Posterior vena cava (tissue), 2 donors: ENCODE measurements at regions not wholly inside any gene's neighbourhood (a gene's known extent, or its start where the extent isn't known, plus 50 kb on each side); places are given as distances from the start of the nearest gene placed in this dataset.
A peak's percentile ranks its signal among the peaks of the same experiment; 100 is the strongest.

Experiments
- DNase-seq: peaks from one replicate; pipeline ENCODE4 v3.0.0-alpha.2; 2020; ENCODE audit warnings: low spot score
- intact Hi-C, 2 donors: fragments of 100-400 bp; cut with DNase I; formaldehyde crosslinking; loops; one replicate each; pipeline versions ENCODE4 v1.14.1 to v1.14.2; 2022 to 2023
- donor health status: DM: yes; HTN: yes; CAD: no.
- donor health status: DM: yes; HTN: yes; CAD: no.

DNA sequence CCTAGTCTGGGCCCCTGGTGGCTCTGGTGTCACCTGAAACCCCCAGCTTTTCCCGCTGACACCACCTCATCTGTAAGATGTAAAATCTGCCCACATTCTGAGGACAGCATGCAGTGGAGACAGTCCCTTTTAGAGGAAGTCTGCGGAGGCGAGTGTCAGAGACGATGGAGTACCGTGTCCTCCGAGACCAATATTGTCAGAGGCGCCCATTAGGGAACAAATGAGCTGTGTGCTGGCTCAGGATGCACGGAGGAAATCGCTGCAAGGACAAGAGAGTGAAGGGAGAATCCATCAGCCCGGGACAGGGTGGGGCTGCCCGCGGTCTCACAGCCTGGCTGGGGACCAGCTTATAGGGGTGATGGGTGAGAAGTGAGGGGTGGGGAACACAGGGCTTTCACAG is 214.8 kb downstream of the MATN1 start:
- peak; percentile 26 for DNase-seq
- intact Hi-C loops, result no loop called here

DNA sequence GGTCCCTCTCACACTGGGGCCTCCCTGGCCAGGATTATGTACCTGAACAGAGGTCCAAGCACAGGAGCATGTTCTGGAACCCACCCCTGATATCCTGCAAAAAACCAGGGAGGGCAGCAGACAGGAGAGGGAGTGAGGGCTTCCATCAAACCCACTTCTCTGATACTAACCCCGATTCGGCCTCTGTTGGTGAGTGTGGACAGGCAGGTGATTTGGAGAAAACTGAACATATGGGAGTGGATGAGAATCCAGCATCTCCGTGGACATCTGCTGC is 215.3 kb downstream of the MATN1 start:
- DNase-seq, result no peak
- intact Hi-C loops, result no loop called here

- DNase-seq, result peak; percentile 54
- intact Hi-C loops, result no loop called here
Observed at GRCh38 chr1:30507401-30508174, 215.8 kb downstream of the MATN1 start.

GRCh38 chr1:30507016-30507312 is 216.4 kb downstream of the MATN1 start:
- DNase-seq, result no peak
- intact Hi-C loops, result no loop called here

- intact Hi-C loops, result no loop called here
- DNase-seq, result peak; percentile 73
Observed at GRCh38 chr1:30506291-30507015, 216.9 kb downstream of the MATN1 start.

DNA sequence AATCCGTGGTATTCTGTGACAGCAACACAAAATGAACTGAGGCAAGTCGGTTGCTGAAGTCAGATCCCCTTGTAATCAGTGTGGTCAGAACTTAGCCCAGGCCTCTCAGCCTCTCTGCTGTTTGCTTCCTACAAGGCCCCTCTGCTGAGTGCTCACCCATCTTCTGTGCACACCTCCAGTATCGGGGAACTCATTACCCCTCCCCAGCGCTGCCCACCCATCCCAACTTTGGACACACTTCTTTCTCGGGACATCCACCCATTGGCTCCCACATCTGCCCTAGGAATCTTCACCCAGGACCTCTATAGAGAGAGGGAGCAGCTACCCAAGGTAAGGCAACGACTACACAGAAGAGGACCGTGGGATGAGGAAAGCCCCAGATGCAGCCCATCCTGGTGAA is 217.5 kb downstream of the MATN1 start:
- intact Hi-C loops, result no loop called here
- DNase-seq, result peak; percentile 51

DNA sequence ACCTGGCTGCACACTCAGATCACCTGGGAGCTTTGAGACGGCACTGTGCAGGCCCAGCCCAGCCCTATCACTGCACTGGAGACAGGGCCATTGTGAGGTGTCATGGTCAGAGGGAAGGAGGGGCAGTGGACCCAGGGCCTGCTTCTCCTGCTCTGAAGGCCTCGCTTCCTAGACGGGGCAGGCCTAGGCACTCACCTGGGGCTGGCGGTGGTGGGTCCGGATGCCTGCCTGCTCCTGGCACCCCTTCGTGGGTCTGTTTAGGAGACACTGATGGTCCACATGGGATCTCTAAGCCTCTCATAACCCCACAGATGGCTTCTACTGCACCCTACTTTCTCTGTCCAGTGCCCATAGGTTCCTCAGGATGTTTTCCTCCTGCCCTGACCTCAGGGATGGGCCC is 230.9 kb downstream of the MATN1 start:
- peak; percentile 70 for DNase-seq
- intact Hi-C loops, result no loop called here

GRCh38 chr1:30491831-30492230 is 231.6 kb downstream of the MATN1 start:
- peak; percentile 52 for DNase-seq

DNA sequence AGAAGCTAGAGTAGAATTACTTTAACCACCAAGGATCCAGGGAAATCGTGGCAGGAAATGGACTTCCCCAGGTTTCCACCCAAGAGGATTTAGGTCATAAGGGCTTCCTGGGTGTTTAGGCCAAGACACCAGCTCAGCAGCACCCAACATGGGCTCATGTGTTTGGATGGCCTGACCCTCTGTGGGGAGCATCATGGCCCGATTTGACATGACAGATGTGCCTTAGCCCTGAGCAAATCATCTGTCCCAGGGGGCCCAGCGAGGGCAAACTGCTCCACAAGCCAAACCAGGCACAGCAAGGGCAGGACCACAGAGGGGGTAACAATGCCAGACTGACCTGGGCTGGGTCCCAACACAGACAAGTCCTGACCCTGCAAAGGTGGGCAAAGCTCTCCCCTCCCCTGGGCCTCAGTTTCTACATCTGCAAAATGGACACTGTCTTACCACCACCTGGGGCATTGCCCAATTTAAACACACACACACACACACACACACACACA is 232.8 kb downstream of the MATN1 start:
- intact Hi-C loops, result no loop called here
- peak; percentile 66 for DNase-seq

More at GRCh38 chr1:30491831-30492230, 231.6 kb downstream of the MATN1 start:
- intact Hi-C loops, result no loop called here

GRCh38 chr1:30489737-30490389 is 233.5 kb downstream of the MATN1 start:
- DNase-seq, result peak; percentile 36
- intact Hi-C loops, result no loop called here

GRCh38 chr1:30488324-30488913 is 235.0 kb downstream of the MATN1 start:
- no peak for DNase-seq
- intact Hi-C loops, result no loop called here

GRCh38 chr1:30487042-30487441 is 236.3 kb downstream of the MATN1 start:
- intact Hi-C loops, result no loop called here

DNA sequence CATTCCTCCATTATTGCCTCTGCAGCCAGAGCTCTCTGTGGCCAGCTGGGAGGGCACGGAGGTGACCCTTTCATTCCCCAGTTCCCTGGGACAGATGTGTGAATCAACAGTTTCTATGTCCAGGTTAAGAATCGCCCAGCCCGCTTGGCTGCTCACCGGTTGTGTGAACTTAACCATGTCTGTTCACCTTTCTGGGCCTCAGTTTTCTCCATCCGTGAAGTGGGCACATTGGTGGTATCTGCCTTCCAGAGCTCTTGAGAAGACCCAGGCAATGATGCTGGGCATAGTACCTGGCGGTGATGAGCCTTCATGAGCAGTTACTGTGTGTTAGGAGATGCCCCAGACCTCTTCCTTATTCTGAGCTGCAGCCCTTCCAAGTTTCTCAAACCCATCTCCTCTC is 238.3 kb downstream of the MATN1 start:
- DNase-seq, result peak; percentile 28
- intact Hi-C loops, result no loop called here

More at GRCh38 chr1:30487042-30487441, 236.3 kb downstream of the MATN1 start:
- no peak for DNase-seq

GRCh38 chr1:30484668-30485067 is 238.7 kb downstream of the MATN1 start:
- intact Hi-C loops, result no loop called here
- peak; percentile 5 for DNase-seq

GRCh38 chr1:30479575-30479974 is 243.8 kb downstream of the MATN1 start:
- intact Hi-C loops, result no loop called here
- DNase-seq, result peak; percentile 51

GRCh38 chr1:30478799-30479563 is 244.4 kb downstream of the MATN1 start:
- intact Hi-C loops, result no loop called here
- DNase-seq, result peak; percentile 47

- intact Hi-C loops, result no loop called here
- DNase-seq, result peak; percentile 38
Observed at GRCh38 chr1:30478283-30478682, 245.1 kb downstream of the MATN1 start.

DNA sequence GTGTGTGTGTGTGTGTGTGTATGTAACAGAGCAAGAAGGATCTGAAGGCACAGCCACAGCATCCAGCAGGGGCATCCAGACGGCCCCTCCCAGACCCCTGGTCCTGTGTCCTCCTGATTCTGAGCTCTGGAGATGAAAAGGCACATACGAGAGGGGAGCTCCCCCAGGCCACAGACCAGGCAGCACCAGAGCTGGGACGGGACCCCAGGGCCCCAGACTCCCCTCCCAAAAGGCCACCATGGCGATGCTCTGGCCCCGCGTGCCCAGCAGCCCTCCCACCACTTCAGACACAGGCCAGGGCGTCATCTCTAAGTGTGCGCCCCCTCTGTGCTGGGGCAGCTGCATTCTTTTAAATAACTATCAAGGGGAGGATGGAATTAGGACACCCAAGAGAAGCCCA is 245.8 kb downstream of the MATN1 start:
- DNase-seq, result peak; percentile 49
- intact Hi-C loops, result no loop called here

DNA sequence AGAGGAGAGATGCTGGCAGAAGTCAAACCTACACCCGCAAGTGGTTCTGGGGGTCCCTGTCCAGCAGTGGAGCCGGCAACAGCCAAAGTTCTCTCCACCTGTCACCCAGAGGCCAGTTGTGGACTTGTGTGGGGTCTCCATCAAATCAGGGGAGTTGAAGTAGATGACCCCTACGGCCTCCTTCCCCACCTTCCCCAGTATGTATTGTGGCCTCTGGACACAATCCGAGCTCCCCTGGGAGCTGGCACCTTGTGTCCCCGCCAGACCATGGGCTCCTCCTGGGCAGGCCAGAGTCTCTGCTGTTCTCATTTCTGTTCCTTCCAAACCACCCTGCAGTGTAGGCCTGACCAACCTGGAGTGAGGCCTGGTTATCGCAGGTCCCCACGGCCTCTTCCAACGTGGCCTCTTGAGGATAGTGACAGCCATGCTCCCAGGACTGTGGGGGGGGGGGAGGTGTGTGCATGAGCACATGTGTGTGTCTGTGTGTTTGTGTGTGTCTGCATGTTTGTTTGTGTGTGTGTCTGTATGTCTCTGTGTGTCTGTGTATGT is 246.4 kb downstream of the MATN1 start:
- DNase-seq, result peak; percentile 42
- intact Hi-C loops, result no loop called here
